ENCODE measurements at regions not wholly inside any gene's neighbourhood (a gene's known extent, or its start where the extent isn't known, plus 50 kb on each side); places are given as distances from the start of the nearest gene placed in this dataset.

- Histone ChIP-seq H3K4me3 (no peak overlapping the region), H3K36me3 (no peaks in the 10 kb centered on the region), H3K9me3 (peaks cover 0 to 12% of the 10 kb centered on the region in 2 donors), H3K27me3 (no peaks in the 10 kb centered on the region), H3K4me1 (no peaks in the 10 kb centered on the region), H3K27ac (no peak overlapping the region)
- intact Hi-C loops (cut with DNase I): no loop called here
- TF ChIP-seq CTCF (IDR thresholded peaks at IDR 0.05): no peak
- DNase-seq (ENCODE audit: low spot score in 2 of 2): no peak
These were observed 339.3 kb downstream of the BCKDHB start for GRCh38 chr6:80445751-80446150.

DNA sequence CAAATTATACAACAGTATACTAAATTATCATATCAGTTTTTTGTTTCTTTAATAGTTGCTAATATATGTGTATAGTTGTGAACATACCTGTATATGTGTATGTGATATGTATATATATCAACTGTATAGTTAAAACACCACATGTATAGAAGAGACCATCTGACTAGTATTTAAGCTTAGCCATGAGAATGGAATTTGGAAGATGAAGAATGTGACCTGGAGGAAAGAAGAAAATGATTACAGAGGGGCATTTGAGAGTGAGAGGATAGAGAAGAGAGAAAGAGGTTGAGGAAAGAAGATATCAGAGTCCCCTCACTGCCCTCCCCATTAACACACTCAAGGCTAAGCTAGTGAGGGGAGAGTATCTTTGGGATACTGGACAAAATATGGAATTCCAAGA lies 335.9 kb downstream of the BCKDHB start:
- TF ChIP-seq CTCF (IDR thresholded peaks at IDR 0.05): no peak
- H3K9me3 ChIP-seq: peaks cover 0 to 12% of the 10 kb centered on the region in 2 donors
- H3K27ac ChIP-seq: no peak overlapping the region
- H3K27me3 ChIP-seq: no peaks in the 10 kb centered on the region
- H3K4me1 ChIP-seq: no peaks in the 10 kb centered on the region
- DNase-seq (ENCODE audit: low spot score in 2 of 2): no peak
- no peaks in the 10 kb centered on the region for H3K36me3 ChIP-seq
- H3K4me3 ChIP-seq: no peak overlapping the region
- intact Hi-C loops (cut with DNase I): no loop called here

DNA sequence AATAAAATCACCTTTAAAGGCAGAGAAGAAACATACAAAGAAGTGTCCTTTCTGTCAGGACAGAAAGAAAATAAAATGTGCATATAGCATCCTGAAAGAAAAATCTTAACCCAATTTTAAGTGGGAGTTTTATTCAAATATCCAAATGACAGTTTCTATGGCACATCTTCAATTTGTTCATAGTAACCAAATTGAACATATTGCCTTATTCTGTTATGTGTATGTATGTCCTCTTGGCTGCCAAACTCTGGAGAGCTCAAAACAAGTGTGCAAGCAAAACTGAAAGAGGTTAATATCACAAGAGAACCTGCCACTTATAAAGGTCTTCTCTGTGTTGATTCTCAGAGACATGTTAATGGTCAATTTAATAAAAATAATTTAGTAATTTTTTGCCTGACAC lies 334.7 kb downstream of the BCKDHB start:
- intact Hi-C loops (cut with DNase I): no loop called here
- H3K9me3 ChIP-seq: peaks cover 0 to 9% of the 10 kb centered on the region in 2 donors
- DNase-seq (ENCODE audit: low spot score in 2 of 2): no peak
- H3K4me3 ChIP-seq: no peak overlapping the region
- no peak overlapping the region for H3K27ac ChIP-seq
- H3K27me3 ChIP-seq: no peaks in the 10 kb centered on the region
- no peak for TF ChIP-seq CTCF (IDR thresholded peaks at IDR 0.05)
- no peaks in the 10 kb centered on the region for H3K36me3 ChIP-seq
- no peaks in the 10 kb centered on the region for H3K4me1 ChIP-seq

DNA sequence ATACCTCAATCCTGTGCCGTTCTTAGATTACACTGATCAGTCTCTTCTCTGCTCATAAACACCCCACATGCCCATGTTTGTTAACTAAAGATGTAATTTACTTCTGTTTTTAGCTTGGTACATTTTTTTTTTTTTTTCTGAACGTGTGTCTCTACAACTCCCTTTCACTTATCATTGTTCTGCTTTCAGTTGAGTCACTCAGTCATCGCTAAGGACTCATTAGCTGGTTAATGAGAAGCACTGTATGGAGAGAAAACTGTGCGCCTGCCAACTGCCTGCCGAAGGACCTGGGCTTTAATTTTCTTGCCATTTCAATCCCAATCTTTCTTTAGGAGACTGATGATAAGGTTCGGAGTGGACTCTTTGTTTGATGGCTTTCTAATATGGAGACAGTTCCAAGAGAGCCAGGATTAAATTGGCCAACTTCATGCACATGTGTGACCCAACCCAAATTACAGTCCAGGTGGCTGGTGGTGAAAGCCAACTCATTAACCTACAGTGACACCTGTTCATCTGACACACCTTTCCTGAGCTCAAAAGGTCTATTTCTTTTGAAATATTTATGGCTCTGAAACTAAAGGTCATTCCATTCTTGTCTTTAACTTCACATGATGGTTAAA lies 334.1 kb downstream of the BCKDHB start:
- Histone ChIP-seq H3K4me1 (no peaks in the 10 kb centered on the region), H3K27ac (no peak overlapping the region), H3K27me3 (no peaks in the 10 kb centered on the region), H3K4me3 (no peak overlapping the region), H3K9me3 (peaks cover 0 to 3% of the 10 kb centered on the region in 2 donors), H3K36me3 (no peaks in the 10 kb centered on the region)
- TF ChIP-seq CTCF (IDR thresholded peaks at IDR 0.05): no peak
- no peak for DNase-seq (ENCODE audit: low spot score in 2 of 2)
- intact Hi-C loops (cut with DNase I): no loop called here

DNA sequence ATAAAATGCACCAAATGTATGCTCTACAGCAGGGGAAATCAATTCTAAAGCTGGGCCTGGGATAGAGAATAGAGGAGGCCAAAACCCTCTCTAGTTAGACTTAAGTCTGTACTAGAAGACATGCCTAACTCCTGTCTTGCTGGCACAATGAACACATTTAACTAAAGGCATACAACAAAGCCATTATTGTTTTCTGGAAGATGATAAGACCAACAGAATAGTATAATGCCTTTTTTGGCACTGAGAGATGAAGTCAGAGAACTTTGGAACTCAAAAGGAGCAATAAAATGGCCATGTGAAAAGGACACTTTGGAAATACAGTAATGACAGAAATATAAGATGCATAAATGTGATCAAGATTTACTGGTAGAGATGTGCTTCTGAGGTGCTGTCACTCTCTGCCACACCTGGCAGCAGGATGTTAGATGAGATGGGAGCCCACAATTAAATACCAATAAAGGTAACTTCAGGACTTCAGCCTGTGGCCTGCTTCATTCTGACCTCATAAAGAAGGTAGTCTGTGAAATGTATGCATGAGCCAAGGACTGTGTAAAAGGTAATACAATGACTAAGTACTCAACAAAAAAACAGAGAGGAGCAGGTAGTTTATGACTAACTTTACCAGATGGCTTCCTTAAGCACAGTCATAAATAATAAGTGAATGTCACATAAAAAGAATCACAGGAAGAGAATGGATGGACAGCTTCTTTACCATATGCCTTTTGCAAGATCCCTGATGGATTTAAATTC lies 333.4 kb downstream of the BCKDHB start:
- Histone ChIP-seq H3K36me3 (no peaks in the 10 kb centered on the region), H3K4me1 (no peaks in the 10 kb centered on the region), H3K27ac (no peak overlapping the region), H3K27me3 (no peaks in the 10 kb centered on the region), H3K9me3 (no peaks in the 10 kb centered on the region), H3K4me3 (no peak overlapping the region)
- no peak for TF ChIP-seq CTCF (IDR thresholded peaks at IDR 0.05)
- intact Hi-C loops (cut with DNase I): no loop called here
- DNase-seq (ENCODE audit: low spot score in 2 of 2): no peak
